ENCODE measurements at regions not wholly inside any gene's neighbourhood (a gene's known extent, or its start where the extent isn't known, plus 50 kb on each side); places are given as distances from the start of the nearest gene placed in this dataset.

DNA sequence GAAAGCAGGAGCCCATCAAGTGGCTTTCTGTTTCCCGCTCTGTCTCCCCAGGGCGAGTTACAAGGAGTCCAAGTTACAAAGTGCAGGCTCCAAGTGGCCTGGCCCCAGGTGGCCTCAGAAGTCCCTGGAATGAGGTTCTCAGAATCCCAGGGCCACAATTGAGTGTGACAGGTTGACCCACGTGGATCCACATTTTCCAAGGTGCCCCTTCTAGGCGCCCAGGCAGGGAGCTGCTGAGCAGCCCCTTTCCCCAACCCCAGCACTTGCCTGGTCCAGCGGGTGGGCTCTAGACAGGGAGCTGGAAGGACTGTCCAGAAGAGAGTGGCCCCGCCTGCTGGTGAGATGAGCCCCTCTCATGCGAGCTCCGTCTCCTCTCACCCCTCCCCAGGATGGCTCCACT, 253.4 kb downstream of the CYP26B1 start:
- H3K27ac Mint-ChIP-seq (ENCODE audit: unreplicated experiment), result no peak overlapping the region
- H3K4me1 Mint-ChIP-seq (ENCODE audit: low read depth, unreplicated experiment), result peaks cover 13% of the 10 kb centered on the region

DNA sequence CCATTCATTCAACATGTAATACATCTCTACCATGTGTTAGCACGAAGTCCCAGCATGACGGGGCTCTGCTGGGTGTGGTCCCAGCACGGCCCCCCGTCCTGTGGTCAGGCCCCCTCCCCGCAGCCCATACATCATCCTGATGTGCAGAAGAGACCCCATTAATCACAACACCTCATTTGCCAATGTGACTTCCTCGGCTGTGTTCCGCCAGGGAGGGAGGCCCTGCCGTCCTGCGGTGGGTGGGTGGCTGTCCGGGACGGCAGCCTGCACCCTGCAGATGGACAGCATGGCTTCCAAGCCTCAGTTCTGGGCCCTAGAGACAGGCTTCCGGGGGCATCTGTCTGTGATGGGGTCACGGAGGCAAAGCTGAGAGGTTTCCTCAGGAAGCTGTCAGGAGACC, 254.0 kb downstream of the CYP26B1 start:
- Mint-ChIP-seq H3K9me3 (ENCODE audit: unreplicated experiment) (peaks cover 3% of the 10 kb centered on the region), H3K4me3 (ENCODE audit: unreplicated experiment) (no peak overlapping the region), H3K27ac (ENCODE audit: unreplicated experiment) (no peak overlapping the region), H3K4me1 (ENCODE audit: low read depth, unreplicated experiment) (peaks cover 13% of the 10 kb centered on the region), H3K36me3 (ENCODE audit: unreplicated experiment) (no peaks in the 10 kb centered on the region), H3K27me3 (ENCODE audit: unreplicated experiment) (peaks cover 4% of the 10 kb centered on the region)
- DNase-seq, result no peak
- TF ChIP-seq, protein P1, sequence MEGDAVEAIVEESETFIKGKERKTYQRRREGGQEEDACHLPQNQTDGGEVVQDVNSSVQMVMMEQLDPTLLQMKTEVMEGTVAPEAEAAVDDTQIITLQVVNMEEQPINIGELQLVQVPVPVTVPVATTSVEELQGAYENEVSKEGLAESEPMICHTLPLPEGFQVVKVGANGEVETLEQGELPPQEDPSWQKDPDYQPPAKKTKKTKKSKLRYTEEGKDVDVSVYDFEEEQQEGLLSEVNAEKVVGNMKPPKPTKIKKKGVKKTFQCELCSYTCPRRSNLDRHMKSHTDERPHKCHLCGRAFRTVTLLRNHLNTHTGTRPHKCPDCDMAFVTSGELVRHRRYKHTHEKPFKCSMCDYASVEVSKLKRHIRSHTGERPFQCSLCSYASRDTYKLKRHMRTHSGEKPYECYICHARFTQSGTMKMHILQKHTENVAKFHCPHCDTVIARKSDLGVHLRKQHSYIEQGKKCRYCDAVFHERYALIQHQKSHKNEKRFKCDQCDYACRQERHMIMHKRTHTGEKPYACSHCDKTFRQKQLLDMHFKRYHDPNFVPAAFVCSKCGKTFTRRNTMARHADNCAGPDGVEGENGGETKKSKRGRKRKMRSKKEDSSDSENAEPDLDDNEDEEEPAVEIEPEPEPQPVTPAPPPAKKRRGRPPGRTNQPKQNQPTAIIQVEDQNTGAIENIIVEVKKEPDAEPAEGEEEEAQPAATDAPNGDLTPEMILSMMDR (IDR thresholded peaks at IDR 0.05; ENCODE audit: partially characterized antibody, unreplicated experiment), result no peak

More for the DNA sequence above, 253.4 kb downstream of the CYP26B1 start:
- no peak for DNase-seq
- Mint-ChIP-seq H3K4me3 (ENCODE audit: unreplicated experiment) (no peak overlapping the region), H3K36me3 (ENCODE audit: unreplicated experiment) (no peaks in the 10 kb centered on the region), H3K27me3 (ENCODE audit: unreplicated experiment) (peaks cover 4% of the 10 kb centered on the region), H3K9me3 (ENCODE audit: unreplicated experiment) (peaks cover 3% of the 10 kb centered on the region)
- TF ChIP-seq, protein P1 (IDR thresholded peaks at IDR 0.05; ENCODE audit: partially characterized antibody, unreplicated experiment), result no peak

DNA sequence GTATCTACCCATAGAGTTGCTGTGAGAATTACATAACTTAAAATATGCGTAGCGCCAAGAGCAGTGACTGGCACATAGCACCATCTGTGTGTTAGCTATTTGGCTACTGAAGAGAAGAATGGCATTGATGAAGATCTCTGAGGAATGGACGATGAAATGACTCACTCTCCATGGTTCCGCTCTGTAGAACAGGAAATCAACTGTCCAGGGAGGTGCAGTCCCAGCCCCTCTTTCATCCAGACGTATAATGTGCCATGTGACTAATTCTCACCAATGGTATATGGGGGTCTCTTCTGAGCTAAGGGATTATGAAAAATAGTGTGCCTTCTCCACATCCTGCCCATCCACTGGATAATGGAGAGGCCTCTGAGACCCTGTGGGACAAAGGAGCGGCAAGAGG, 254.8 kb downstream of the CYP26B1 start:
- peaks cover 4% of the 10 kb centered on the region for H3K27me3 Mint-ChIP-seq (ENCODE audit: unreplicated experiment)

DNA sequence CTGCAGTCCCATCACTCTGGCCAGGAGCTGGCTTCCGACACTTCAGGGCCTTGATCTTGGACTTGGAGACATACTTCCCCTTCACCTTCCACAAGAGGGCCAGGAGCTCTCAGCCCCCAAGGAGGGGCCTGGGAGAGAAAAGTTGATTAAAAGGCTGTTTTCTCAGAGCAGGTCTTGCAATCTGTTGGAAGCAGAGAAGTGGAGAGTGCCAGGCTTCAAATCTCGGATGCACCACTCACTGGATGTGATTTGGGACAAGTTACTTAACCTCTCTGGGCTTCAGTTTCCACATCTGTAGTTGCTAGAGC, 255.3 kb downstream of the CYP26B1 start:
- TF ChIP-seq, protein P1 (IDR thresholded peaks at IDR 0.05; ENCODE audit: partially characterized antibody, unreplicated experiment), result no peak
- Mint-ChIP-seq H3K4me1 (ENCODE audit: low read depth, unreplicated experiment) (peaks cover 10% of the 10 kb centered on the region), H3K9me3 (ENCODE audit: unreplicated experiment) (peaks cover 3% of the 10 kb centered on the region), H3K27ac (ENCODE audit: unreplicated experiment) (no peak overlapping the region), H3K27me3 (ENCODE audit: unreplicated experiment) (peaks cover 4% of the 10 kb centered on the region), H3K4me3 (ENCODE audit: unreplicated experiment) (no peak overlapping the region), H3K36me3 (ENCODE audit: unreplicated experiment) (no peaks in the 10 kb centered on the region)
- DNase-seq, result no peak

More for the DNA sequence above, 254.8 kb downstream of the CYP26B1 start:
- DNase-seq, result no peak
- H3K4me3 Mint-ChIP-seq (ENCODE audit: unreplicated experiment), result no peak overlapping the region
- no peaks in the 10 kb centered on the region for H3K36me3 Mint-ChIP-seq (ENCODE audit: unreplicated experiment)
- H3K9me3 Mint-ChIP-seq (ENCODE audit: unreplicated experiment), result peaks cover 3% of the 10 kb centered on the region
- TF ChIP-seq, protein P1 (IDR thresholded peaks at IDR 0.05; ENCODE audit: partially characterized antibody, unreplicated experiment), result no peak
- no peak overlapping the region for H3K27ac Mint-ChIP-seq (ENCODE audit: unreplicated experiment)
- H3K4me1 Mint-ChIP-seq (ENCODE audit: low read depth, unreplicated experiment), result peaks cover 13% of the 10 kb centered on the region

DNA sequence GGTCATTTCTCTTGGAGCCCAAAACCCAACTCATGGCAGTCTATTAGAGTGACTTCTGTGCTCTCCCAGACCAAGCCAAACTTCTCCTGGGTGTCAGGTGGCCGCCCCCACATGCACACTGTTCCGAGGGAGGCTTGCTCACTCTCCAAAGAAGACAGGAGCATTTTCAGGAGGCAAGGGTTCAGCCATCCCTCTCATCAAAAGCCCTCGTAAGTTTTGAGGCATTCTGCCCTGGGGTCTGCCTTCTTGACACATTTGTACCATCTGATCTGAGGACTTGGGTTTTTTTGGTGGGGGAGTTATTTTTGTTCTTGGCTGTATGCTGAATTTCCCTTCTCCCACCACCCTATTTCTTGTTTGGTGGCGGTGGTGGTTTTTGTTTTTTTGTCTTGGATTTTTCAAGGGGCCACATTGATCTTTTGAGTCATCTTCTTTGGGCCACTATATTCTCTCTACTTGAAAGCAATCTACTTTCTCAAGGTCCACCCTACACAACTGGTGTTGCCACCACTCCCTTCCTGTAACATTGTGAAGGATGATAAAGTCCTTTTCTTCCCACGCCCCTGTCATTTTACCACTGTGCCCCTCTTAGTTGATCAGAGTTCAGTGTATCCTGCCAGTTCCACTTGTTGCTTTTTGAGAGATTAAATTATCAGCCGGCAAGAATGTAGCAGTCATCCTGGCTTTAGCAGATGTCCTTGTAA, 255.8 kb downstream of the CYP26B1 start:
- no peaks in the 10 kb centered on the region for H3K36me3 Mint-ChIP-seq (ENCODE audit: unreplicated experiment)
- peaks cover 10% of the 10 kb centered on the region for H3K4me1 Mint-ChIP-seq (ENCODE audit: low read depth, unreplicated experiment)
- peaks cover 4% of the 10 kb centered on the region for H3K27me3 Mint-ChIP-seq (ENCODE audit: unreplicated experiment)
- H3K4me3 Mint-ChIP-seq (ENCODE audit: unreplicated experiment), result no peak overlapping the region
- no peak for DNase-seq
- H3K9me3 Mint-ChIP-seq (ENCODE audit: unreplicated experiment), result peaks cover 3% of the 10 kb centered on the region
- TF ChIP-seq, protein P1 (IDR thresholded peaks at IDR 0.05; ENCODE audit: partially characterized antibody, unreplicated experiment), result no peak
- H3K27ac Mint-ChIP-seq (ENCODE audit: unreplicated experiment), result no peak overlapping the region
